Mucosa of stomach (tissue), 1 donor: ENCODE measurements at regions not wholly inside any gene's neighbourhood (a gene's known extent, or its start where the extent isn't known, plus 50 kb on each side); places are given as distances from the start of the nearest gene placed in this dataset.
"Not testable (repeated sequence)": the region's sequence is repeated elsewhere in the genome, so short reads cannot be mapped to it uniquely, and the experiment has no call there.

ENCODE experiments used
- H3K27me3 ChIP-seq: one replicate; pipeline ENCODE4 v1.7.0; 2013; ENCODE audit warnings: mild to moderate bottlenecking, low read length; ENCODE audit not compliant: control insufficient read depth, insufficient read depth
- H3K36me3 ChIP-seq: one replicate; pipeline ENCODE4 v1.7.0; 2013; ENCODE audit warnings: low read length; ENCODE audit not compliant: control insufficient read depth, insufficient read depth
- H3K4me1 ChIP-seq: one replicate; pipeline ENCODE4 v1.7.0; 2013; ENCODE audit warnings: mild to moderate bottlenecking, low read length; ENCODE audit not compliant: control insufficient read depth, insufficient read depth
- H3K4me3 ChIP-seq: one replicate; pipeline ENCODE4 v1.7.0; 2013; ENCODE audit warnings: low read length
- H3K9ac ChIP-seq: one replicate; pipeline ENCODE4 v1.7.0; 2013; ENCODE audit warnings: mild to moderate bottlenecking, low read length, moderate library complexity
- H3K9me3 ChIP-seq: one replicate; pipeline ENCODE4 v1.7.0; 2013; ENCODE audit warnings: mild to moderate bottlenecking, low read length, moderate library complexity; ENCODE audit not compliant: control insufficient read depth
- donor health status: Pancreatic carcinoma.

DNA sequence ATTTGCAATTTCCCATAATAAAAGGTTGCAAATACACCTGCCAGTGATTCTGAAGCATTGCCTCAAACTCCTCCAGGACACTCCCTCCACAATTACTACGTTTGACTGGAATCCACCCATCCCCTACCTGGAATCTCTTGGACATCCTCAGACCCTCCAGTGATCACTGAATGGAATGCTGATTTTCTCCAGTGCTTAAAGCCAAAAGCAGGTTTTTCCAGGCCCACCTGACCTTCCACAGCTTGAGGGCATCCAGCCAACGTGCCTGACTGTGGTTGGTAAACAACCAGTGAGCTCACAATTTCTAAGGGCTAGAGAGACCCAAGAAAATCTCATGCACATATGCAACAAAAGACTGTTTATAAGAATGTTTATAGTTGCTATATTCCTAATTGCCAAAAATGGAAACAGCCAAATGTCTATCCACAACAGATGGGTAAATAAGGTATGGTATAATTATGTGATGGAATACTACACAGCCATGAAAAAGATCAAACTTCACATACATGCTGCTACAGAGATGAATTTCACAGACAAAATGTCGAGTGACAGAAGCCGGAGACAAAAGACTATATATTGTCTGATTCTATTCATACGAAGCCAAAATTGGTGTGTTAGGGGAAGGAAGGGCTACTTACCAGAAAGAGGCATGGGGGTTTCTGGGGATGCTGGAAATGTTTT is 147.1 kb upstream of the RREB1 start:
- Histone ChIP-seq H3K36me3 (no peaks in the 10 kb centered on the region), H3K4me3 (no peak overlapping the region), H3K9me3 (no peaks in the 10 kb centered on the region), H3K4me1 (peaks cover 1% of the 10 kb centered on the region), H3K9ac (no peak overlapping the region), H3K27me3 (no peaks in the 10 kb centered on the region)

DNA sequence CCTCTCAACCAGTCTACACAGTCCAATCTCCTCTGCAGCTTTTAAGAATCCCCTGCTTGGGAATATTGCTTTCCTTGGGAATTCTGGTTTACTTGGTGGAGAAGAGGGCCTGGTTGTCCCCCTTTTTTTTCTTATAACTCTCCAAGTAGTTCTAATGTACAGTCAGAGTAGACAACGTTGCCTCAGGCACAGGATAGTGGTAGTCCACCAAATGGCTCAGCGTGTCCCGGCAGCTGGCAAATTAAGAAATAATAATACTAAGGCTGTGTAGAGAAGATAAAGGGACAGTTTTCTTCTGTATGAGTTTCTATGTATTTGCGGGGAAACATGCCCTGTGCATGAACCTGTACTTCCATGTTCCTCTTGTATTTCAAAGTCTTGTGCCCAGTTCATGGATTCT is 145.7 kb upstream of the RREB1 start:
- Histone ChIP-seq H3K9ac (no peak overlapping the region), H3K36me3 (no peaks in the 10 kb centered on the region), H3K9me3 (no peaks in the 10 kb centered on the region), H3K27me3 (no peaks in the 10 kb centered on the region), H3K4me1 (peaks cover 8% of the 10 kb centered on the region), H3K4me3 (no peak overlapping the region)

DNA sequence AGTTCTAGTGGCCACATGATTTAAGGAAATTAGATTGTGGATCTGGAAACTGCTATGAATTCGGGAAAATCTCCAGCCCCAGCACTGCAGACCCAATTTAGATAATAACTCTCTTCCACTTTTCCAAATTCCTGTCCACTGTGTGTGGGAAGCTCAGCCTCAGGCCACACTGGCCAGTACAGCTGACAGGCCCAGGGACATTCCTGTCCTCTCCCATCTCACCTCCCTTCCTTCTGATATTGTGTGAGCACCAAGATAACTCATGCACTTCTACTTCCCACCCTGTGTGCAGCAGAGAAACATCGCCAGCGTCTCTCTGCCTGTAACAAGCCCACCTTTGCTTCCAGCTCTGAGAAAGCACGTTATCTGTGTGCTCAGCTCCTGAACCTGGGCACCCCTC is 145.1 kb upstream of the RREB1 start:
- Histone ChIP-seq H3K4me3 (no peak overlapping the region), H3K4me1 (peaks cover 8% of the 10 kb centered on the region), H3K9ac (no peak overlapping the region), H3K27me3 (no peaks in the 10 kb centered on the region), H3K36me3 (no peaks in the 10 kb centered on the region), H3K9me3 (no peaks in the 10 kb centered on the region)

DNA sequence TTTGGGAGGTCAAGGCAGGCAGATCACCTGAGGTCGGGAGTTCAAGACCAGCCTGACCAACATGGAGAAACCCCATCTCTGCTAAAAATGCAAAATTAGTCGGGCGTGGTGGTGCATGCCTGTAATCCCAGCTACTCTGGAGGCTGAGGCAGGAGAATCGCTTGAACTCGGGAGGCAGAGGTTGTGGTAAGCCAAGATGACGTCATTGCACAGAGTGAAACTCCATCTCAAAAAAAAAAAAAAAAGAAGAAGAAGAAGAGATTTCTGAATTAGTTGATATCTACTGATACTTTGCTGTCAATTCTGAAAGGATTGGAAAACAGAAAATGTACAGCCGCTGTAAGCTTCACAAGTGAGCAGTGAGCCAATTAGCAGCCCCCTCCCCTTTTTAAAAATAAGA is 144.4 kb upstream of the RREB1 start:
- not testable (repeated sequence) for H3K27me3 ChIP-seq, H3K9ac ChIP-seq, H3K4me3 ChIP-seq

DNA sequence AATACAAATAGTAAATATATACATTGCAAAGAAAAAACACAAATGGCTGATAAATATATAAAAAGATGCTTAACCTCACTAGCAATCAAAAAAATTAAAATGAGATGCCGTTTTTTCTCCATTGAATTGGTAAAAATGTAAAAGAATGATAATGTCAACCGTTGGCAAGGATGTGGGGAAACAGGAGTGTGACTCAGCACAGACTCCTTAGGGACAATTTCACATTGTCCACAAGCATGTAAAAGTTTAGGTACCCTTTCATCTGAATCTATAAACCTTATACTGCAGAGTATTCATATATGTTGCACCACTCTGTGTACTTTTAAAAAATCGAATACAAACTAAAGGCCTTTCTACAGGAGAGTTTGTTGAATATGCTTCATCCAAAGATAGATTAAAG is 143.1 kb upstream of the RREB1 start:
- H3K27me3 ChIP-seq = no peaks in the 10 kb centered on the region
- peaks cover 22% of the 10 kb centered on the region for H3K4me1 ChIP-seq
- no peak overlapping the region for H3K9ac ChIP-seq
- H3K36me3 ChIP-seq = no peaks in the 10 kb centered on the region
- no peaks in the 10 kb centered on the region for H3K9me3 ChIP-seq
- H3K4me3 ChIP-seq = no peak overlapping the region

More for the DNA sequence above, 144.4 kb upstream of the RREB1 start:
- H3K36me3 ChIP-seq, H3K9me3 ChIP-seq, H3K4me1 ChIP-seq: not testable (repeated sequence)

DNA sequence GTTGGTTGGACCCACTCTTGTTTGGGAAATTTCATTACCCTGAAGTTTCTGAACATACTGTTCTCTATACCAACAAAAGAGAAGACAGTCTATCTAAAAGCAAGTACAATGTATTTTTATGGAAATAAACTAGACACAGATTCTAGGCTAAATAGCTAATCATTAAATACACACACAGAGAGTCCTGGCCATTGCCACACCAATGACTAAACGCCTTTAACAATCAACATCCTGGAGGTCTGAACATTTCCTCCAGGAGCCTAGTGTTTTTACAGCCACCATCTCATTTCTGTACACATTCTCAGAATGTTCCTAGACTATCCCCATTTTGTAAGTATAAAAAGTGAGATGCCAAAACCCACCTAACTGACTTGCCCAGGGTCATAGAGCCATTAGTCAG is 141.6 kb upstream of the RREB1 start:
- Histone ChIP-seq H3K27me3 (no peaks in the 10 kb centered on the region), H3K4me1 (peaks cover 29% of the 10 kb centered on the region), H3K36me3 (no peaks in the 10 kb centered on the region), H3K9me3 (no peaks in the 10 kb centered on the region), H3K4me3 (no peak overlapping the region), H3K9ac (no peak overlapping the region)

DNA sequence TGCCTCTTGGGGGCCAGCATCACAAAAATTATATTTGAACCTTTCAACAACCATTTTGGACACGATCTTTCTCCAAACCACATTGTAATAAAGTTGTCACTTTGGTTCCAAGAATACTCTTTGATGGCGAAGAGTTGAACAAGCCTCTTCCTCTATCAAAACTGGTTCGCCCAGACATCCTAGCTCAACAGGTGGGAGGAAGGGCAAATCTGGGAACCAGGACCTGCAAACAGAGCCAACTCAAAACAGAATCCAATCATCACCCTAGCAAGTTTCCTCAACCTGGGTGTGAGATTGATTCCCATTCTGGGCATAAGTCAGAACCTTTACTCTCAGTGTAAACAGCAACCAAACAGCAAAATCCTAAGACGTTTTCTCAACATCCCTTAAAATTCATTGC is 141.2 kb upstream of the RREB1 start:
- H3K27me3 ChIP-seq = no peaks in the 10 kb centered on the region
- no peak overlapping the region for H3K9ac ChIP-seq
- peaks cover 33% of the 10 kb centered on the region for H3K4me1 ChIP-seq
- no peaks in the 10 kb centered on the region for H3K36me3 ChIP-seq
- H3K4me3 ChIP-seq = no peak overlapping the region
- H3K9me3 ChIP-seq = no peaks in the 10 kb centered on the region

DNA sequence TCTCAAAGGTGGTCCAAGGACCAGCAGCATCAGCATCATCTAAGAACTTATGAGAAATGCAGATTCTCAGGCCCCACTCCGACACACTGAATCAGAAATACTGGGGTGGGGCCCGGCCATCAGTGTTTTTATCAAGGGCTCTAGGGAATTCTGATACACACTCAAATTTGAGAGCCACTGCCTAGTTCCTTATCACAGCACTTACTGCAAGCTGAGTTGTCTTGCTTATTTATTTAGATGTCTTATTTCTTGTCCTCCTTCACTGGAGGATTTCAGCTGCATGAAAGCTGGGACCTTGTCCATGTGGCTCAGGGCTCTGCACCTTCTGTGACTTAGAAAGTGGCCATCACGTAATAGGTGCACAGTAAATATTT is 139.4 kb upstream of the RREB1 start:
- no peaks in the 10 kb centered on the region for H3K9me3 ChIP-seq
- H3K4me3 ChIP-seq = no peak overlapping the region
- no peak overlapping the region for H3K9ac ChIP-seq

DNA sequence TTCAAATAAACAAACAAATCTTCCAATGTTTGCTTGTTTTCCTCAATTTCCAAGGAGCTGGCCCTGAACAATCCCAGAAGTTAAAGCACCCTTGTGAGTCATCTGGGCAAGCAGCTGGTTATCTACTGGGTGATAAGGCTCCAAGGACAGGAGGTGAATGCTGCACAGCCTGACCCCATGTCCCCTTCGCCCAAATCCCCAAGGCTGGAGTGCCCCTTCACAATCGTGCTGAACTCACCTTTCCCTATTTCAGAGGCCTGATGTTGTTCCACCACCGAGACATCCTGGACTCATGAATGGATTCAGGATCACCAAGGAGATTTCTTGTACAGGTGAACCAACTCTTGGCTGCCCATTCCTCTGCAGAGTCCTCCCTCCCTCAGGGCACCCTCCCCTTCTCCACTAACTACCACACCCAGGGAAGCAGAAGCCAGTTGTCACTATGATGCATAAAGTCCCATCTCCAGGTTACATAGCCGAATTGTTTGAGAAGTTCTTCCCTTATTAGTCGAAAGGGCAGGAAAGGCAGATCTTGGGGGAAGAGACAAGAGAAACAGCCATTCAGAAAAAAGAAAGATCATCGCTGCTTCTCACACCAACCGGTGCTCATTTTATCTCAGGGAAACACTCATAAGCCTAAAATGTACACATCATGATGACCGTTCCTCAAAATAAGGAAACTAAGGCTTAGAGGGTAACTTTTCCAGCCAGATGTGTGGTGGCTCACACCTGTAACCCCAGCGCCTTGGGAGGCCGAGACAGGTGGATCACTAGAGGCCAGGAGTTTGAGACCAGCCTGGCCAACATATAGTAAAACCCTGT is 138.8 kb upstream of the RREB1 start:
- Histone ChIP-seq H3K4me1 (peaks cover 44% of the 10 kb centered on the region), H3K9me3 (no peaks in the 10 kb centered on the region), H3K27me3 (no peaks in the 10 kb centered on the region), H3K36me3 (no peaks in the 10 kb centered on the region), H3K4me3 (no peak overlapping the region), H3K9ac (no peak overlapping the region)

More for the DNA sequence above, 139.4 kb upstream of the RREB1 start:
- Histone ChIP-seq H3K27me3 (no peaks in the 10 kb centered on the region), H3K4me1 (peaks cover 44% of the 10 kb centered on the region), H3K36me3 (no peaks in the 10 kb centered on the region)

DNA sequence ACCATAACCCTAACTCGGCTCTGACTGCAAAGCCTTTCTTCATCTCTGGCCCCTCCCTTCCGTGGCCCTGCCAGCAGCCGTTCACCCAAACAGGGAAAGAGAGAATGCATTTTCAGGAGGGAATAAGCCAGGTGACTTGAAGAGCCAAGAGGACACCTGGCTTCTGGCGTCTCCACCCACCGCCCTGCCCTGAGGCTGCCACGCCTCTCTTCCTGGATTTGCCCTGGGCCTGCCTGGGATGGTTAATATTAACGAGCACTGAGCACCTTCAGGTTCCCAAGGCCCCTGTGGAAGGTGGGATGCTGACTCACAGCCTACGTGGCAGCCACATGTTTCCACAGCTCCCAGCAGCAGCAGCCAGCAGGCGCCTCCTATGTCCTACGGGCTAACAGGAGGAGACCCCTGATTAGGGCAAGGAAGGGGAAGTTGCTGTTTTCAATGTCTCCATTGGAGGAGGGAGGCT is 138.0 kb upstream of the RREB1 start:
- H3K4me1 ChIP-seq = peaks cover 44% of the 10 kb centered on the region
- no peaks in the 10 kb centered on the region for H3K36me3 ChIP-seq
- H3K27me3 ChIP-seq = no peaks in the 10 kb centered on the region
- no peak overlapping the region for H3K4me3 ChIP-seq
- peak overlapping the region; percentile 6 for H3K9ac ChIP-seq
- H3K9me3 ChIP-seq = no peaks in the 10 kb centered on the region

DNA sequence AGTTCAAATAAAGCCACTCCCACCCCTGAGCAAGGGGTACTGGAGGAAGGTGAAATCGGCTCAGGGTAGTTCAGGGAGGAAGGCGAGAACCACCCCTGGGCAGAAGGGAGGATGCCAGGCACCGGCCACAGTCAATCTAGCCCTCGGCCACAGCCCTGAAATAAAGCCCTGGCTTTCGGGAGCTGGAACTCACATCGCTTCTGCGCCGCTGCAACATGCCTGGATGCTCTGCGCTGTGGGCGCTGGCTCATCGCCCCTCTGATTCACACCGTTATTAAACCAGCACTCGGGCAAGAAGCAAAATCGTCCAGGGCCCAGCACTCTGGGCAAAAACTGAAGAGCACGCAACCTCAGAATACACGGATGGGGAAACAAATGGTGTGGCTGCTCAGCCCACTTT is 136.9 kb upstream of the RREB1 start:
- Histone ChIP-seq H3K9ac (no peak overlapping the region), H3K4me1 (peaks cover 41% of the 10 kb centered on the region)

DNA sequence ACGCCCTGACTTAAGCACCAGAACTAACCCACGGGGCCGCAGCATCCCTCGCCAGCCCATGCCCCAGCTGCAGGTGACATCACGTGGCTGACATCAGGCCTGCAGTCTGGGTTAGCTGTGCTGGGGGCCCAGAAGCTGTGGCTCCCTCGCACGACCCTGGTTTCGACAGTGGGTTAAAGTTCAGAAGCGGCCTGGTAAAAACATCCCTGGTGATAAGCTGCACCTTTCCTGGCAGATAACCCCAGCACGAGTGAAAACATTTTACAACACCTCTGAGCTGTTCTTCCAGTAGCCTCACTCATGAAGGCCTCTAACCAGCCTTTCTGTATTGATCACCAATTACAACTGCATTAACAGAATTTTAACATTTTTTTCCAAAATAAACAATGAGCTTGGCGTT is 136.4 kb upstream of the RREB1 start:
- H3K27me3 ChIP-seq = no peaks in the 10 kb centered on the region

More for the DNA sequence above, 136.9 kb upstream of the RREB1 start:
- H3K27me3 ChIP-seq = no peaks in the 10 kb centered on the region
- no peaks in the 10 kb centered on the region for H3K36me3 ChIP-seq
- H3K9me3 ChIP-seq = no peaks in the 10 kb centered on the region
- H3K4me3 ChIP-seq = no peak overlapping the region

More for the DNA sequence above, 136.4 kb upstream of the RREB1 start:
- H3K9me3 ChIP-seq = no peaks in the 10 kb centered on the region
- no peak overlapping the region for H3K4me3 ChIP-seq
- H3K36me3 ChIP-seq = no peaks in the 10 kb centered on the region
- peaks cover 36% of the 10 kb centered on the region for H3K4me1 ChIP-seq
- no peak overlapping the region for H3K9ac ChIP-seq
